Neural cell (in vitro differentiated cells): ENCODE measurements at regions not wholly inside any gene's neighbourhood (a gene's known extent, or its start where the extent isn't known, plus 50 kb on each side); places are given as distances from the start of the nearest gene placed in this dataset.

Experiments
- H2AFZ ChIP-seq: fragments of 200-600, 300-800 bp; sonication (generic), shearing (Covaris generic); 2 replicates; pipeline ENCODE4 v1.6.0; 2014; ENCODE audit warnings: low read depth, mild to moderate bottlenecking, antibody characterized with exemption, low read length, moderate library complexity
- H3F3A ChIP-seq: fragments of 200-600 bp; shearing (Covaris generic); 2 replicates; pipeline ENCODE4 v1.6.1; 2016; ENCODE audit warnings: mild to moderate bottlenecking, moderate library complexity, mixed read lengths, antibody characterized with exemption, low read length; ENCODE audit not compliant: insufficient read depth, poor library complexity, severe bottlenecking
- H3K27ac ChIP-seq: fragments of 200-600, 300-800 bp; sonication (generic), shearing (Covaris generic); 2 replicates; pipeline ENCODE4 v1.5.1; 2014; ENCODE audit warnings: mild to moderate bottlenecking, low read length, moderate library complexity
- H3K27me3 ChIP-seq: fragments of 300-800, 200-600 bp; sonication (generic), shearing (Covaris generic); 2 replicates; pipeline ENCODE4 v1.6.0; 2014; ENCODE audit warnings: mild to moderate bottlenecking, low read depth, low read length, moderate library complexity; ENCODE audit not compliant: insufficient read depth
- H3K36me3 ChIP-seq: fragments of 300-800, 200-600 bp; sonication (generic), shearing (Covaris generic); 2 replicates; pipeline ENCODE4 v1.5.1; 2014; ENCODE audit warnings: mild to moderate bottlenecking, antibody characterized with exemption, low read length, moderate library complexity; ENCODE audit not compliant: insufficient read depth
- H3K4me2 ChIP-seq: fragments of 300-800, 200-600 bp; sonication (generic), shearing (Covaris generic); 2 replicates; pipeline ENCODE4 v1.6.0; 2014; ENCODE audit warnings: mild to moderate bottlenecking, low read length
- H3K4me3 ChIP-seq: fragments of 300-800, 200-600 bp; sonication (generic), shearing (Covaris generic); 2 replicates; pipeline ENCODE4 v1.5.1; 2014; ENCODE audit warnings: mild to moderate bottlenecking, low read length, moderate library complexity
- H3K79me2 ChIP-seq: fragments of 200-600 bp; shearing (Covaris generic); replicated peaks from 2 replicates; pipeline ENCODE4 v1.6.0; 2014; ENCODE audit warnings: mild to moderate bottlenecking, low read length, moderate library complexity; ENCODE audit not compliant: insufficient read depth
- H3K9ac ChIP-seq: fragments of 300-800, 200-600 bp; sonication (generic), shearing (Covaris generic); 2 replicates; pipeline ENCODE4 v1.6.1; 2016; ENCODE audit warnings: mild to moderate bottlenecking, low read length, mixed read lengths
- H3K9me2 ChIP-seq: fragments of 200-600 bp; shearing (Covaris generic); 2 replicates; pipeline ENCODE4 v1.6.1; 2016; ENCODE audit warnings: mild to moderate bottlenecking, low read length, mixed read lengths; ENCODE audit not compliant: insufficient read depth
- H3K9me3 ChIP-seq: fragments of 200-600, 300-800 bp; sonication (generic), shearing (Covaris generic); 2 replicates; pipeline ENCODE4 v1.6.1; 2016; ENCODE audit warnings: mild to moderate bottlenecking, mixed run types, low read length, moderate library complexity, mixed read lengths
- H4K20me1 ChIP-seq: fragments of 200-600 bp; shearing (Covaris generic); 2 replicates; pipeline ENCODE4 v1.6.1; 2016; ENCODE audit warnings: mild to moderate bottlenecking, mixed run types; ENCODE audit not compliant: insufficient read depth
- EP300 ChIP-seq: fragments of 450-650 bp; conservative IDR thresholded peaks from 2 replicates; pipeline ENCODE4 v1.6.1; 2014; ENCODE audit warnings: antibody characterized with exemption, mild to moderate bottlenecking, moderate library complexity; ENCODE audit not compliant: poor library complexity, severe bottlenecking
- EZH2 ChIP-seq: fragments of 200-600, 300-800 bp; shearing (Covaris generic), sonication (generic); IDR thresholded peaks from 2 replicates; pipeline ENCODE4 v1.6.1; 2014; ENCODE audit warnings: antibody characterized with exemption, low read length, borderline replicate concordance, mild to moderate bottlenecking; ENCODE audit not compliant: insufficient read depth, poor library complexity, severe bottlenecking
- MXI1 ChIP-seq: fragments of 450-650 bp; conservative IDR thresholded peaks from 2 replicates; pipeline ENCODE4 v1.6.1; 2014; ENCODE audit warnings: antibody characterized with exemption, mild to moderate bottlenecking; ENCODE audit not compliant: poor library complexity, severe bottlenecking
- RAD21 ChIP-seq: fragments of 450-650 bp; conservative IDR thresholded peaks from 2 replicates; pipeline ENCODE4 v1.6.1; 2014; ENCODE audit warnings: antibody characterized with exemption, mild to moderate bottlenecking, moderate library complexity
- SMC3 ChIP-seq: fragments of 450-650 bp; conservative IDR thresholded peaks from 2 replicates; pipeline ENCODE4 v1.6.1; 2014; ENCODE audit warnings: antibody characterized with exemption, mild to moderate bottlenecking, moderate library complexity; ENCODE audit not compliant: poor library complexity
- TAF1 ChIP-seq: IDR thresholded peaks from 2 replicates; pipeline ENCODE4 v1.6.1; 2012; ENCODE audit warnings: low read depth
- TF ChIP-seq, protein P1 (sequence below): IDR thresholded peaks from 2 replicates; pipeline ENCODE4 v1.6.1; 2012; ENCODE audit warnings: borderline replicate concordance
- TF ChIP-seq, protein P2 (sequence below): fragments of 450-650 bp; IDR thresholded peaks from 2 replicates; pipeline ENCODE4 v1.5.1; 2014; ENCODE audit warnings: antibody characterized with exemption, mild to moderate bottlenecking, moderate library complexity; ENCODE audit not compliant: poor library complexity, severe bottlenecking

DNA sequence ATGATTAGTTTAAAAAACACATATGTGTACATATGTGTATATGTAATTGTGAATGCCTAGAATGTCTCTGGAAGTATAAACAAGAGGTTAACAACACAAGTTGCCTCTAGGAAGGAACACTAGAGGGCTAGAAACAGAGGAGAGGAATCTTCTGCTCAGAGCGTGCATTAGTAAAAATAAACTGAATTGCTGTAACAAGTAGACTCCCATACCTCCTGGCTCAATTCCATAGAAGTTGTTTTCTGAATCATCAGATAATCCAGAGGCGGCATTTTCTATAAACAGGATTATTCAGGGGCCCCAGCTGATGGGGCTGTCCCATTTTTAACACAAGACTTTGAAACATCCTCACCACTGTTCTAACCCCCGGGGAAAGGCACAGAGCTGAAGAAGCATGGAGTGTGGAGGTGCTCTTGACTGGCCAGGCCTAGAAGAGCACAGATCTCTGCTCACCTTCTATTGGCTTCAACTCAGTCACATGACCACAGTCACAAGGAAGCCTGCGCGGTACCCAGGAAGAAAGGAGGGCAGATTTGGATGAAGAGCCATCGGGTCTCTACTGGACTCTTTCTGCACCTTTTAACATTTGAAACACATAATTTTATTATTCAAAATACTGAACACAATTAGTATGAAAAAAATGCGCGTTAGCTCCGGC, 145.7 kb downstream of the TLE3 start:
- no peaks in the 10 kb centered on the region for H3F3A ChIP-seq
- H3K36me3 ChIP-seq = no peaks in the 10 kb centered on the region
- no peak overlapping the region for H2AFZ ChIP-seq
- H3K4me3 ChIP-seq = no peak overlapping the region
- no peaks in the 10 kb centered on the region for H4K20me1 ChIP-seq
- H3K4me2 ChIP-seq = no peak overlapping the region
- no peaks in the 10 kb centered on the region for H3K9me2 ChIP-seq
- TF ChIP-seq RAD21 = no peak
- no peak for TF ChIP-seq EZH2
- TF ChIP-seq EP300 = no peak
- TF ChIP-seq MXI1 = no peak
- no peak for TF ChIP-seq SMC3
- TF ChIP-seq TAF1 = no peak
- H3K9ac ChIP-seq = no peak overlapping the region
- H3K27ac ChIP-seq = no peak overlapping the region
- no peaks in the 10 kb centered on the region for H3K9me3 ChIP-seq
- H3K79me2 ChIP-seq = no peaks in the 10 kb centered on the region
- no peaks in the 10 kb centered on the region for H3K27me3 ChIP-seq

DNA sequence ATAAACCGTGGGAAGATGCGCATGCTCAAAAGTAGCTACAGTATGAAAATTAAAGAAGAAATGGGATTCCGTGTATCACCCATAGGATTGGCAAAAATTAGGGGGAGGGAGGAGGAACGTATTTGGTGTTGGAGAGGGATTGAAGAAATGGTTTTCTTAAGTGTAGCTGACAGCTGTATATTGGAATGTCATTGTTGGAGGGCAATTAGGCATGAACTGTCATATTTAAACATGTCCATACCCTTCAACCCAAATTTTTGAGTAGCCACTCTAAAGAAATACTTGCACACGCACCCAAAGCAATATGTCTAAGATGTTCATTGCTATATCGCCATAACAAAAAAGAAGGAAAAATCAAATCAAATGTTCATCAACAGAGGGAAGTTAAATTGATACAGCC, 144.7 kb downstream of the TLE3 start:
- Histone ChIP-seq H3K9ac (no peak overlapping the region), H3F3A (no peaks in the 10 kb centered on the region), H3K4me2 (no peak overlapping the region), H3K9me3 (no peaks in the 10 kb centered on the region), H3K27me3 (no peaks in the 10 kb centered on the region), H3K79me2 (no peaks in the 10 kb centered on the region), H3K4me3 (no peak overlapping the region), H3K36me3 (no peaks in the 10 kb centered on the region), H2AFZ (no peak overlapping the region), H3K27ac (no peak overlapping the region), H3K9me2 (no peaks in the 10 kb centered on the region), H4K20me1 (no peaks in the 10 kb centered on the region)
- TF ChIP-seq, protein P1, sequence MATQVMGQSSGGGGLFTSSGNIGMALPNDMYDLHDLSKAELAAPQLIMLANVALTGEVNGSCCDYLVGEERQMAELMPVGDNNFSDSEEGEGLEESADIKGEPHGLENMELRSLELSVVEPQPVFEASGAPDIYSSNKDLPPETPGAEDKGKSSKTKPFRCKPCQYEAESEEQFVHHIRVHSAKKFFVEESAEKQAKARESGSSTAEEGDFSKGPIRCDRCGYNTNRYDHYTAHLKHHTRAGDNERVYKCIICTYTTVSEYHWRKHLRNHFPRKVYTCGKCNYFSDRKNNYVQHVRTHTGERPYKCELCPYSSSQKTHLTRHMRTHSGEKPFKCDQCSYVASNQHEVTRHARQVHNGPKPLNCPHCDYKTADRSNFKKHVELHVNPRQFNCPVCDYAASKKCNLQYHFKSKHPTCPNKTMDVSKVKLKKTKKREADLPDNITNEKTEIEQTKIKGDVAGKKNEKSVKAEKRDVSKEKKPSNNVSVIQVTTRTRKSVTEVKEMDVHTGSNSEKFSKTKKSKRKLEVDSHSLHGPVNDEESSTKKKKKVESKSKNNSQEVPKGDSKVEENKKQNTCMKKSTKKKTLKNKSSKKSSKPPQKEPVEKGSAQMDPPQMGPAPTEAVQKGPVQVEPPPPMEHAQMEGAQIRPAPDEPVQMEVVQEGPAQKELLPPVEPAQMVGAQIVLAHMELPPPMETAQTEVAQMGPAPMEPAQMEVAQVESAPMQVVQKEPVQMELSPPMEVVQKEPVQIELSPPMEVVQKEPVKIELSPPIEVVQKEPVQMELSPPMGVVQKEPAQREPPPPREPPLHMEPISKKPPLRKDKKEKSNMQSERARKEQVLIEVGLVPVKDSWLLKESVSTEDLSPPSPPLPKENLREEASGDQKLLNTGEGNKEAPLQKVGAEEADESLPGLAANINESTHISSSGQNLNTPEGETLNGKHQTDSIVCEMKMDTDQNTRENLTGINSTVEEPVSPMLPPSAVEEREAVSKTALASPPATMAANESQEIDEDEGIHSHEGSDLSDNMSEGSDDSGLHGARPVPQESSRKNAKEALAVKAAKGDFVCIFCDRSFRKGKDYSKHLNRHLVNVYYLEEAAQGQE = no peak
- TF ChIP-seq, protein P2, sequence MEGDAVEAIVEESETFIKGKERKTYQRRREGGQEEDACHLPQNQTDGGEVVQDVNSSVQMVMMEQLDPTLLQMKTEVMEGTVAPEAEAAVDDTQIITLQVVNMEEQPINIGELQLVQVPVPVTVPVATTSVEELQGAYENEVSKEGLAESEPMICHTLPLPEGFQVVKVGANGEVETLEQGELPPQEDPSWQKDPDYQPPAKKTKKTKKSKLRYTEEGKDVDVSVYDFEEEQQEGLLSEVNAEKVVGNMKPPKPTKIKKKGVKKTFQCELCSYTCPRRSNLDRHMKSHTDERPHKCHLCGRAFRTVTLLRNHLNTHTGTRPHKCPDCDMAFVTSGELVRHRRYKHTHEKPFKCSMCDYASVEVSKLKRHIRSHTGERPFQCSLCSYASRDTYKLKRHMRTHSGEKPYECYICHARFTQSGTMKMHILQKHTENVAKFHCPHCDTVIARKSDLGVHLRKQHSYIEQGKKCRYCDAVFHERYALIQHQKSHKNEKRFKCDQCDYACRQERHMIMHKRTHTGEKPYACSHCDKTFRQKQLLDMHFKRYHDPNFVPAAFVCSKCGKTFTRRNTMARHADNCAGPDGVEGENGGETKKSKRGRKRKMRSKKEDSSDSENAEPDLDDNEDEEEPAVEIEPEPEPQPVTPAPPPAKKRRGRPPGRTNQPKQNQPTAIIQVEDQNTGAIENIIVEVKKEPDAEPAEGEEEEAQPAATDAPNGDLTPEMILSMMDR = no peak
- no peak for TF ChIP-seq EP300
- no peak for TF ChIP-seq MXI1
